HK-2 (cell line): ENCODE measurements at regions not wholly inside any gene's neighbourhood (a gene's known extent, or its start where the extent isn't known, plus 50 kb on each side); places are given as distances from the start of the nearest gene placed in this dataset.
A peak's percentile ranks its signal among the peaks of the same experiment; 100 is the strongest.

ENCODE experiments used
- DNase-seq: peaks from one replicate; pipeline ENCODE4 v3.0.0-alpha.2; 2018; ENCODE audit not compliant: unreplicated experiment

- no peak for DNase-seq
Observed at GRCh38 chr14:80446356-80446755, 235.1 kb upstream of the DIO2 start.

GRCh38 chr14:80445605-80446004, 234.3 kb upstream of the DIO2 start:
- DNase-seq: no peak

- no peak for DNase-seq
Observed at GRCh38 chr14:80434574-80435321, 223.4 kb upstream of the DIO2 start.

- DNase-seq: no peak
Observed at GRCh38 chr14:80433811-80434210, 222.5 kb upstream of the DIO2 start.

- no peak for DNase-seq
Observed at GRCh38 chr14:80428671-80429070, 217.4 kb upstream of the DIO2 start.

GRCh38 chr14:80428171-80428570, 216.9 kb upstream of the DIO2 start:
- DNase-seq: no peak

GRCh38 chr14:80427101-80427500, 215.8 kb upstream of the DIO2 start:
- no peak for DNase-seq

- DNase-seq: no peak
Observed at GRCh38 chr14:80426683-80427082, 215.4 kb upstream of the DIO2 start.

- peak; percentile 34 for DNase-seq
Observed at GRCh38 chr14:80425686-80426085, 214.4 kb upstream of the DIO2 start.

- DNase-seq: no peak
Observed at GRCh38 chr14:80419769-80420168, 208.5 kb upstream of the DIO2 start.

- DNase-seq: no peak
Observed at GRCh38 chr14:80419345-80419744, 208.0 kb upstream of the DIO2 start.

GRCh38 chr14:80415636-80416035, 204.3 kb upstream of the DIO2 start:
- DNase-seq: no peak

GRCh38 chr14:80414080-80414479, 202.8 kb upstream of the DIO2 start:
- no peak for DNase-seq

GRCh38 chr14:80404413-80404812, 193.1 kb upstream of the DIO2 start:
- DNase-seq: no peak

- DNase-seq: peak; percentile 33
Observed at GRCh38 chr14:80403036-80403435, 191.7 kb upstream of the DIO2 start.

- DNase-seq: no peak
Observed at GRCh38 chr14:80395031-80395430, 183.7 kb upstream of the DIO2 start.

- DNase-seq: no peak
Observed at GRCh38 chr14:80393766-80394165, 182.5 kb upstream of the DIO2 start.

GRCh38 chr14:80390906-80391305, 179.6 kb upstream of the DIO2 start:
- DNase-seq: peak; percentile 17

- peak; percentile 29 for DNase-seq
Observed at GRCh38 chr14:80388980-80389711, 177.8 kb upstream of the DIO2 start.

- no peak for DNase-seq
Observed at GRCh38 chr14:80387563-80387981, 176.3 kb upstream of the DIO2 start.

GRCh38 chr14:80385336-80385735, 174.0 kb upstream of the DIO2 start:
- no peak for DNase-seq

- no peak for DNase-seq
Observed at GRCh38 chr14:80383223-80383622, 171.9 kb upstream of the DIO2 start.

- no peak for DNase-seq
Observed at GRCh38 chr14:80381807-80382363, 170.6 kb upstream of the DIO2 start.
